ENCODE measurements at regions not wholly inside any gene's neighbourhood (a gene's known extent, or its start where the extent isn't known, plus 50 kb on each side); places are given as distances from the start of the nearest gene placed in this dataset.

DNA sequence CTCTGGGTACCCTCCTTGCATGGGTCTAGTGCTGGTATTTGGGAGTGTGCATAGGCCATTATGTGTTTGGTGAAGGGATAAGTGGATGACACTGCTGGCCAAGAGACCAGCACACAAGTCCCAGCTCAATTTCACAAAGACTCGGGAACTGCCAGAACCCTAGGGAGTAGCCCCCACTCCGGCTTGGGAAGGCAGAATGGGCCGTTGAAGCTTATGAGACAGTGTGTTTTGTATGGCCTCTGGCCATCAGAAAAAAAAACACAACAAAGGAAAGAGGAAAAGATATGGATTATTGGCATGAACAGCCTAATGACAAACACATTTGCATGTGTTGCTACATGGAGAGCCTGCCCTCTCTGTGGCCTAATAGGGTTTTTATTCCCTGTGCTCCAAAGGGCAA is 144.2 kb downstream of the TTC32 start:
- intact Hi-C loops (cut with micrococcal nuclease; ENCODE audit: unreplicated experiment), result no loop called here
- Histone ChIP-seq H3K36me3 (ENCODE audit: insufficient read depth, low read length, poor library complexity, severe bottlenecking) (no peaks in the 10 kb centered on the region), H3K9me3 (ENCODE audit: low read depth, low read length, poor library complexity, severe bottlenecking) (no peaks in the 10 kb centered on the region), H3K4me1 (ENCODE audit: insufficient read depth, low read length, poor library complexity, severe bottlenecking) (no peaks in the 10 kb centered on the region), H3K27ac (ENCODE audit: low read depth, low read length, poor library complexity, severe bottlenecking) (no peak overlapping the region), H3K4me3 (ENCODE audit: low read depth, low read length, poor library complexity, severe bottlenecking) (no peak overlapping the region), H3K27me3 (replicated peaks; ENCODE audit: insufficient read depth, low read depth, low read length, poor library complexity) (no peaks in the 10 kb centered on the region)
- DNase-seq (ENCODE audit: low spot score), result no peak
- CTCF ChIA-PET, result no interaction called here
- BruUV-seq (replicated peaks), result no TSS peak
- TF ChIP-seq, protein P1, sequence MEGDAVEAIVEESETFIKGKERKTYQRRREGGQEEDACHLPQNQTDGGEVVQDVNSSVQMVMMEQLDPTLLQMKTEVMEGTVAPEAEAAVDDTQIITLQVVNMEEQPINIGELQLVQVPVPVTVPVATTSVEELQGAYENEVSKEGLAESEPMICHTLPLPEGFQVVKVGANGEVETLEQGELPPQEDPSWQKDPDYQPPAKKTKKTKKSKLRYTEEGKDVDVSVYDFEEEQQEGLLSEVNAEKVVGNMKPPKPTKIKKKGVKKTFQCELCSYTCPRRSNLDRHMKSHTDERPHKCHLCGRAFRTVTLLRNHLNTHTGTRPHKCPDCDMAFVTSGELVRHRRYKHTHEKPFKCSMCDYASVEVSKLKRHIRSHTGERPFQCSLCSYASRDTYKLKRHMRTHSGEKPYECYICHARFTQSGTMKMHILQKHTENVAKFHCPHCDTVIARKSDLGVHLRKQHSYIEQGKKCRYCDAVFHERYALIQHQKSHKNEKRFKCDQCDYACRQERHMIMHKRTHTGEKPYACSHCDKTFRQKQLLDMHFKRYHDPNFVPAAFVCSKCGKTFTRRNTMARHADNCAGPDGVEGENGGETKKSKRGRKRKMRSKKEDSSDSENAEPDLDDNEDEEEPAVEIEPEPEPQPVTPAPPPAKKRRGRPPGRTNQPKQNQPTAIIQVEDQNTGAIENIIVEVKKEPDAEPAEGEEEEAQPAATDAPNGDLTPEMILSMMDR (conservative IDR thresholded peaks at IDR 0.05; ENCODE audit: low read depth, low read length), result no peak
- no peak for TF ChIP-seq EZH2 (IDR thresholded peaks at IDR 0.05; ENCODE audit: borderline replicate concordance, low read depth, low read length, poor library complexity, severe bottlenecking)
- POLR2A ChIA-PET (ENCODE audit: low non-redundant PET), result no interaction called here

- H3K4me1 ChIP-seq (ENCODE audit: insufficient read depth, low read length, poor library complexity, severe bottlenecking), result no peaks in the 10 kb centered on the region
- H3K9me3 ChIP-seq (ENCODE audit: low read depth, low read length, poor library complexity, severe bottlenecking), result no peaks in the 10 kb centered on the region
- no peaks in the 10 kb centered on the region for H3K27me3 ChIP-seq (replicated peaks; ENCODE audit: insufficient read depth, low read depth, low read length, poor library complexity)
- intact Hi-C loops (cut with micrococcal nuclease; ENCODE audit: unreplicated experiment), result no loop called here
- H3K36me3 ChIP-seq (ENCODE audit: insufficient read depth, low read length, poor library complexity, severe bottlenecking), result no peaks in the 10 kb centered on the region
- POLR2A ChIA-PET (ENCODE audit: low non-redundant PET), result no interaction called here
- no peak overlapping the region for H3K27ac ChIP-seq (ENCODE audit: low read depth, low read length, poor library complexity, severe bottlenecking)
- DNase-seq (ENCODE audit: low spot score), result no peak
- BruUV-seq (replicated peaks), result no TSS peak
- H3K4me3 ChIP-seq (ENCODE audit: low read depth, low read length, poor library complexity, severe bottlenecking), result no peak overlapping the region
- CTCF ChIA-PET, result no interaction called here
- TF ChIP-seq, protein P1 (conservative IDR thresholded peaks at IDR 0.05; ENCODE audit: low read depth, low read length), result no peak
- TF ChIP-seq EZH2 (IDR thresholded peaks at IDR 0.05; ENCODE audit: borderline replicate concordance, low read depth, low read length, poor library complexity, severe bottlenecking), result no peak
These were observed 146.9 kb downstream of the TTC32 start for GRCh38 chr2:19754907-19755306.

DNA sequence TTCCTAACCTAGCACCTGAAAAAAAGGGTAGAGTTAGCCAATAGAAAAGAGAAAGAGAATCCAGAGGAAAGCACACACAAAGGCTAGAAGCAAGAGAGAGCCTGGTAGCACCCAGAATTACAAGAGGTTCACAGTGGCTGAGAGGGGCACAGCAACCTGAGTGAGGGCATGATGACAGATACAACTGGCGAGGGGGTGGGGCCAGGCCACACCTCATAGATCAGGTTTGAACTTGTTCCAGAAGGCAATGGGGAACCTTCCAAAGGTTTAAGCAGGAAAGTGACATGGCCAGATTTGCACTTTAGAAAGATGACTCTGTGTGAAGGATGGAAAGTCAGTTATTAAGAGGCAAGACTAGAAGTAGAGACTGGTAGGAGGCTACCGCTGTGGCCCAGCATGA is 148.0 kb downstream of the TTC32 start:
- no peak overlapping the region for H3K4me3 ChIP-seq (ENCODE audit: low read depth, low read length, poor library complexity, severe bottlenecking)
- no peaks in the 10 kb centered on the region for H3K9me3 ChIP-seq (ENCODE audit: low read depth, low read length, poor library complexity, severe bottlenecking)
- no peak for TF ChIP-seq EZH2 (IDR thresholded peaks at IDR 0.05; ENCODE audit: borderline replicate concordance, low read depth, low read length, poor library complexity, severe bottlenecking)
- TF ChIP-seq, protein P1 (conservative IDR thresholded peaks at IDR 0.05; ENCODE audit: low read depth, low read length), result no peak
- H3K27ac ChIP-seq (ENCODE audit: low read depth, low read length, poor library complexity, severe bottlenecking), result no peak overlapping the region
- no peak for DNase-seq (ENCODE audit: low spot score)
- POLR2A ChIA-PET (ENCODE audit: low non-redundant PET), result no interaction called here
- BruUV-seq (replicated peaks), result no TSS peak
- intact Hi-C loops (cut with micrococcal nuclease; ENCODE audit: unreplicated experiment), result no loop called here
- H3K4me1 ChIP-seq (ENCODE audit: insufficient read depth, low read length, poor library complexity, severe bottlenecking), result no peaks in the 10 kb centered on the region
- no peaks in the 10 kb centered on the region for H3K36me3 ChIP-seq (ENCODE audit: insufficient read depth, low read length, poor library complexity, severe bottlenecking)
- H3K27me3 ChIP-seq (replicated peaks; ENCODE audit: insufficient read depth, low read depth, low read length, poor library complexity), result no peaks in the 10 kb centered on the region
- CTCF ChIA-PET, result no interaction called here
